ENCODE measurements at regions not wholly inside any gene's neighbourhood (a gene's known extent, or its start where the extent isn't known, plus 50 kb on each side); places are given as distances from the start of the nearest gene placed in this dataset.

DNA sequence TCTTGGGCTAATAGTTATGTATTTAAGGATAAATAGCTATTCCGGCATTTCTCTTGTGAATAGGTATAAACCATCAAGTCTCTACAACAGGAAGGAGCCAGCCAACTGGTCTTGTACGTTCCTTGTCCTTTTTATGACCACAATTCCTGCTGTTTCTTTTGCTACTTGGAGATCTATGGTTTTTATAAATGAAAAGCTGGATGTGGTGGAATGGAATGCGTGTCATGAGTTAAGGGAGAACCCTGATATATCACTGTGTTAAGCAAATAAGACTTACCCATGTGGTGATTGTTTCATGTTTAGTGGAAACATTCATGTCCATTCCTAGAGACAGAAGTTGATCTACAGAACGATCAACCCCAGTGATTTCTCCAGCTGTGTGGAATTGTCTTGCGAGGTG, 282.1 kb downstream of the RPS6KC1 start:
- TF ChIP-seq, protein P1, sequence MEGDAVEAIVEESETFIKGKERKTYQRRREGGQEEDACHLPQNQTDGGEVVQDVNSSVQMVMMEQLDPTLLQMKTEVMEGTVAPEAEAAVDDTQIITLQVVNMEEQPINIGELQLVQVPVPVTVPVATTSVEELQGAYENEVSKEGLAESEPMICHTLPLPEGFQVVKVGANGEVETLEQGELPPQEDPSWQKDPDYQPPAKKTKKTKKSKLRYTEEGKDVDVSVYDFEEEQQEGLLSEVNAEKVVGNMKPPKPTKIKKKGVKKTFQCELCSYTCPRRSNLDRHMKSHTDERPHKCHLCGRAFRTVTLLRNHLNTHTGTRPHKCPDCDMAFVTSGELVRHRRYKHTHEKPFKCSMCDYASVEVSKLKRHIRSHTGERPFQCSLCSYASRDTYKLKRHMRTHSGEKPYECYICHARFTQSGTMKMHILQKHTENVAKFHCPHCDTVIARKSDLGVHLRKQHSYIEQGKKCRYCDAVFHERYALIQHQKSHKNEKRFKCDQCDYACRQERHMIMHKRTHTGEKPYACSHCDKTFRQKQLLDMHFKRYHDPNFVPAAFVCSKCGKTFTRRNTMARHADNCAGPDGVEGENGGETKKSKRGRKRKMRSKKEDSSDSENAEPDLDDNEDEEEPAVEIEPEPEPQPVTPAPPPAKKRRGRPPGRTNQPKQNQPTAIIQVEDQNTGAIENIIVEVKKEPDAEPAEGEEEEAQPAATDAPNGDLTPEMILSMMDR (IDR thresholded peaks at IDR 0.05 in 8 of 11, conservative IDR thresholded peaks at IDR 0.05 in 3 of 11): no peak
- no peak for TF ChIP-seq POLR2A (IDR thresholded peaks at IDR 0.05)
